Dedifferentiated amniotic fluid mesenchymal stem cell (primary cell): ENCODE measurements at regions not wholly inside any gene's neighbourhood (a gene's known extent, or its start where the extent isn't known, plus 50 kb on each side); places are given as distances from the start of the nearest gene placed in this dataset.

Experiments
- DNase-seq: peaks from one replicate; pipeline ENCODE4 v3.0.0-alpha.2; 2016; ENCODE audit errors: extremely low spot score

- no peak for DNase-seq
Measured at GRCh38 chr4:45099471-45099870, 373.1 kb upstream of the GNPDA2 start.

GRCh38 chr4:45094684-45095083 is 368.3 kb upstream of the GNPDA2 start:
- DNase-seq = no peak

- DNase-seq = no peak
Measured at GRCh38 chr4:45082101-45082500, 355.7 kb upstream of the GNPDA2 start.

GRCh38 chr4:45079616-45080015 is 353.3 kb upstream of the GNPDA2 start:
- DNase-seq = no peak

- no peak for DNase-seq
Measured at GRCh38 chr4:45078201-45078600, 351.8 kb upstream of the GNPDA2 start.

- no peak for DNase-seq
Measured at GRCh38 chr4:45072981-45073380, 346.6 kb upstream of the GNPDA2 start.

GRCh38 chr4:45064741-45065140 is 338.4 kb upstream of the GNPDA2 start:
- no peak for DNase-seq

GRCh38 chr4:45063696-45064095 is 337.3 kb upstream of the GNPDA2 start:
- DNase-seq = no peak

- DNase-seq = no peak
Measured at GRCh38 chr4:45062935-45063545, 336.7 kb upstream of the GNPDA2 start.

- DNase-seq = no peak
Measured at GRCh38 chr4:45043911-45044310, 317.6 kb upstream of the GNPDA2 start.

GRCh38 chr4:45036677-45037076 is 310.3 kb upstream of the GNPDA2 start:
- no peak for DNase-seq

- DNase-seq = no peak
Measured at GRCh38 chr4:45033676-45034419, 307.5 kb upstream of the GNPDA2 start.

- no peak for DNase-seq
Measured at GRCh38 chr4:45030059-45030458, 303.7 kb upstream of the GNPDA2 start.

- no peak for DNase-seq
Measured at GRCh38 chr4:45007508-45007907, 281.2 kb upstream of the GNPDA2 start.

- no peak for DNase-seq
Measured at GRCh38 chr4:45006078-45006477, 279.7 kb upstream of the GNPDA2 start.

GRCh38 chr4:45004847-45005565 is 278.6 kb upstream of the GNPDA2 start:
- DNase-seq = no peak

GRCh38 chr4:45004326-45004725 is 278.0 kb upstream of the GNPDA2 start:
- no peak for DNase-seq

- no peak for DNase-seq
Measured at GRCh38 chr4:44996276-44996845, 270.0 kb upstream of the GNPDA2 start.

- DNase-seq = no peak
Measured at GRCh38 chr4:44988011-44988410, 261.7 kb upstream of the GNPDA2 start.

GRCh38 chr4:44985938-44986337 is 259.6 kb upstream of the GNPDA2 start:
- no peak for DNase-seq

- no peak for DNase-seq
Measured at GRCh38 chr4:44985152-44985551, 258.8 kb upstream of the GNPDA2 start.

GRCh38 chr4:44984083-44984482 is 257.7 kb upstream of the GNPDA2 start:
- DNase-seq = no peak

GRCh38 chr4:44983083-44983482 is 256.7 kb upstream of the GNPDA2 start:
- DNase-seq = no peak
